Activated T-helper 17 cell treated with anti-CD3 and anti-CD28 coated beads, Interleukin-2, amount 50 U/mL, for 72 hours (primary cell): ENCODE measurements at regions not wholly inside any gene's neighbourhood (a gene's known extent, or its start where the extent isn't known, plus 50 kb on each side); places are given as distances from the start of the nearest gene placed in this dataset.

Experiments used
- ATAC-seq: fragments of 150-1000 bp; cut with Tn5 transposase; replicated peaks from 2 replicates; pipeline ENCODE4 v1.10.0; 2021; ENCODE audit warnings: mild to moderate bottlenecking, moderate library complexity
- H3K27ac Mint-ChIP-seq: one replicate; pipeline ENCODE4 v1.8.0; 2022; ENCODE audit warnings: mixed read lengths
- H3K27me3 Mint-ChIP-seq: one replicate; pipeline ENCODE4 v1.8.0; 2022; ENCODE audit warnings: mixed read lengths
- H3K36me3 Mint-ChIP-seq: one replicate; pipeline ENCODE4 v1.8.0; 2022; ENCODE audit warnings: low read depth, mild to moderate bottlenecking, mixed read lengths
- H3K4me1 Mint-ChIP-seq: one replicate; pipeline ENCODE4 v1.8.0; 2022; ENCODE audit warnings: mixed read lengths
- H3K4me3 Mint-ChIP-seq: one replicate; pipeline ENCODE4 v1.8.0; 2022; ENCODE audit warnings: mild to moderate bottlenecking, mixed read lengths
- H3K9me3 Mint-ChIP-seq: one replicate; pipeline ENCODE4 v1.8.0; 2022; ENCODE audit warnings: mixed read lengths

GRCh38 chr11:79543101-79543500 is 102.3 kb upstream of the TENM4 start:
- H3K4me3 Mint-ChIP-seq: no peak overlapping the region
- H3K27me3 Mint-ChIP-seq: no peaks in the 10 kb centered on the region
- H3K9me3 Mint-ChIP-seq: peaks cover 10% of the 10 kb centered on the region
- no peaks in the 10 kb centered on the region for H3K36me3 Mint-ChIP-seq
- no peak for ATAC-seq
- H3K4me1 Mint-ChIP-seq: no peaks in the 10 kb centered on the region
- H3K27ac Mint-ChIP-seq: no peak overlapping the region

- Mint-ChIP-seq H3K4me3 (no peak overlapping the region), H3K4me1 (no peaks in the 10 kb centered on the region), H3K27ac (no peak overlapping the region), H3K27me3 (peaks cover under 1% of the 10 kb centered on the region), H3K36me3 (no peaks in the 10 kb centered on the region), H3K9me3 (peaks cover 10% of the 10 kb centered on the region)
- no peak for ATAC-seq
Measured at GRCh38 chr11:79541466-79541865, 100.6 kb upstream of the TENM4 start.

- Mint-ChIP-seq H3K36me3 (no peaks in the 10 kb centered on the region), H3K4me1 (no peaks in the 10 kb centered on the region), H3K27ac (no peak overlapping the region), H3K9me3 (peaks cover 14% of the 10 kb centered on the region), H3K4me3 (no peak overlapping the region), H3K27me3 (peaks cover 4% of the 10 kb centered on the region)
- no peak for ATAC-seq
Measured at GRCh38 chr11:79538775-79539174, 97.9 kb upstream of the TENM4 start.

GRCh38 chr11:79536155-79536917 is 95.5 kb upstream of the TENM4 start:
- peaks cover 18% of the 10 kb centered on the region for H3K9me3 Mint-ChIP-seq
- H3K4me1 Mint-ChIP-seq: no peaks in the 10 kb centered on the region
- no peak overlapping the region for H3K27ac Mint-ChIP-seq
- H3K27me3 Mint-ChIP-seq: peaks cover 4% of the 10 kb centered on the region
- no peak for ATAC-seq
- H3K4me3 Mint-ChIP-seq: no peak overlapping the region
- H3K36me3 Mint-ChIP-seq: no peaks in the 10 kb centered on the region

- Mint-ChIP-seq H3K9me3 (peaks cover 20% of the 10 kb centered on the region), H3K4me1 (no peaks in the 10 kb centered on the region), H3K27ac (no peak overlapping the region), H3K36me3 (no peaks in the 10 kb centered on the region), H3K4me3 (no peak overlapping the region), H3K27me3 (peaks cover 4% of the 10 kb centered on the region)
- no peak for ATAC-seq
Measured at GRCh38 chr11:79535606-79536005, 94.8 kb upstream of the TENM4 start.

GRCh38 chr11:79525257-79525656 is 84.4 kb upstream of the TENM4 start:
- Mint-ChIP-seq H3K36me3 (no peaks in the 10 kb centered on the region), H3K27ac (no peak overlapping the region), H3K4me3 (no peak overlapping the region), H3K27me3 (no peaks in the 10 kb centered on the region), H3K4me1 (no peaks in the 10 kb centered on the region), H3K9me3 (peaks cover 14% of the 10 kb centered on the region)
- ATAC-seq: no peak

- no peaks in the 10 kb centered on the region for H3K4me1 Mint-ChIP-seq
- ATAC-seq: no peak
- H3K9me3 Mint-ChIP-seq: peaks cover 11% of the 10 kb centered on the region
- H3K27ac Mint-ChIP-seq: no peak overlapping the region
- H3K36me3 Mint-ChIP-seq: no peaks in the 10 kb centered on the region
- no peaks in the 10 kb centered on the region for H3K27me3 Mint-ChIP-seq
- no peak overlapping the region for H3K4me3 Mint-ChIP-seq
Measured at GRCh38 chr11:79522626-79523025, 81.8 kb upstream of the TENM4 start.

GRCh38 chr11:79520086-79520485 is 79.3 kb upstream of the TENM4 start:
- no peaks in the 10 kb centered on the region for H3K4me1 Mint-ChIP-seq
- peaks cover 7% of the 10 kb centered on the region for H3K9me3 Mint-ChIP-seq
- no peak for ATAC-seq
- no peaks in the 10 kb centered on the region for H3K27me3 Mint-ChIP-seq
- no peaks in the 10 kb centered on the region for H3K36me3 Mint-ChIP-seq
- H3K27ac Mint-ChIP-seq: no peak overlapping the region
- H3K4me3 Mint-ChIP-seq: no peak overlapping the region

- H3K4me1 Mint-ChIP-seq: no peaks in the 10 kb centered on the region
- no peak overlapping the region for H3K27ac Mint-ChIP-seq
- no peaks in the 10 kb centered on the region for H3K27me3 Mint-ChIP-seq
- no peak for ATAC-seq
- H3K9me3 Mint-ChIP-seq: peaks cover 9% of the 10 kb centered on the region
- no peaks in the 10 kb centered on the region for H3K36me3 Mint-ChIP-seq
- H3K4me3 Mint-ChIP-seq: no peak overlapping the region
Measured at GRCh38 chr11:79515781-79516180, 75.0 kb upstream of the TENM4 start.

- Mint-ChIP-seq H3K27ac (no peak overlapping the region), H3K36me3 (no peaks in the 10 kb centered on the region), H3K4me3 (no peak overlapping the region), H3K9me3 (peaks cover 3% of the 10 kb centered on the region), H3K27me3 (no peaks in the 10 kb centered on the region), H3K4me1 (no peaks in the 10 kb centered on the region)
- no peak for ATAC-seq
Measured at GRCh38 chr11:79514695-79515094, 73.9 kb upstream of the TENM4 start.

GRCh38 chr11:79514290-79514689 is 73.5 kb upstream of the TENM4 start:
- no peak for ATAC-seq
- Mint-ChIP-seq H3K36me3 (no peaks in the 10 kb centered on the region), H3K4me3 (no peak overlapping the region), H3K27me3 (no peaks in the 10 kb centered on the region), H3K4me1 (no peaks in the 10 kb centered on the region), H3K27ac (no peak overlapping the region), H3K9me3 (peaks cover 3% of the 10 kb centered on the region)

- peaks cover 1% of the 10 kb centered on the region for H3K27me3 Mint-ChIP-seq
- H3K4me1 Mint-ChIP-seq: no peaks in the 10 kb centered on the region
- no peaks in the 10 kb centered on the region for H3K36me3 Mint-ChIP-seq
- no peak for ATAC-seq
- H3K27ac Mint-ChIP-seq: no peak overlapping the region
- no peak overlapping the region for H3K4me3 Mint-ChIP-seq
- H3K9me3 Mint-ChIP-seq: peaks cover 3% of the 10 kb centered on the region
Measured at GRCh38 chr11:79512706-79513469, 72.1 kb upstream of the TENM4 start.

GRCh38 chr11:79510960-79511359 is 70.1 kb upstream of the TENM4 start:
- H3K4me3 Mint-ChIP-seq: no peak overlapping the region
- H3K9me3 Mint-ChIP-seq: peaks cover 3% of the 10 kb centered on the region
- H3K27me3 Mint-ChIP-seq: peaks cover 9% of the 10 kb centered on the region
- ATAC-seq: no peak
- H3K36me3 Mint-ChIP-seq: no peaks in the 10 kb centered on the region
- H3K4me1 Mint-ChIP-seq: no peaks in the 10 kb centered on the region
- no peak overlapping the region for H3K27ac Mint-ChIP-seq

GRCh38 chr11:79508461-79508860 is 67.6 kb upstream of the TENM4 start:
- peaks cover 12% of the 10 kb centered on the region for H3K27me3 Mint-ChIP-seq
- no peaks in the 10 kb centered on the region for H3K4me1 Mint-ChIP-seq
- no peak overlapping the region for H3K4me3 Mint-ChIP-seq
- no peak overlapping the region for H3K27ac Mint-ChIP-seq
- H3K36me3 Mint-ChIP-seq: no peaks in the 10 kb centered on the region
- no peak for ATAC-seq
- H3K9me3 Mint-ChIP-seq: peaks cover 3% of the 10 kb centered on the region

GRCh38 chr11:79507706-79508105 is 66.9 kb upstream of the TENM4 start:
- Mint-ChIP-seq H3K36me3 (no peaks in the 10 kb centered on the region), H3K4me1 (no peaks in the 10 kb centered on the region), H3K4me3 (no peak overlapping the region), H3K27me3 (peaks cover 12% of the 10 kb centered on the region), H3K9me3 (peaks cover 3% of the 10 kb centered on the region), H3K27ac (no peak overlapping the region)
- ATAC-seq: no peak
